ENCODE measurements at regions not wholly inside any gene's neighbourhood (a gene's known extent, or its start where the extent isn't known, plus 50 kb on each side); places are given as distances from the start of the nearest gene placed in this dataset.

DNA sequence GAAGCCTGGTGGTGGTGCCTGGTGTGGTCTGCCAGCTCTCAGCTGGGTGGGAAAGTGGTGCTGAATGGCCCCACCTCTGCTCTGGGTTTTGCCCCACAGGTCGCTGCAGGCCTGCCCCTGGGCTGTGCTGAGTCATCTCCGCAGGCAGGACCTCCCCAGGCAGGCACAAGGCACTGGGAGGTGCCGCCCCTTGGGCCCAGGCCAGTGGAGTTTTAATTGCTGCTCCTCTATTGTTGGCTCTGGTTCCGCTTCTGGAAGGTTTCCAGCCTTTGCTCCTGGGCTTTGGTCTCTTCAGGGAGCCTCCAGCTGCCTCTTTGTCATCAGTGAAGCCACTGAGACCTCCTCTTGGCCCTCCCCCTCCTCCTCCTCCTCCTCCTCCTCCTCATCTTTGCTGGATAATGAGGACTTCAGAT, 180.3 kb upstream of the GRB10 start:
- Mint-ChIP-seq H3K27ac (no peak overlapping the region), H3K36me3 (ENCODE audit: low read depth) (no peaks in the 10 kb centered on the region), H3K4me3 (no peak overlapping the region), H3K4me1 (ENCODE audit: low read depth) (no peaks in the 10 kb centered on the region), H3K9me3 (peaks cover 12% of the 10 kb centered on the region), H3K27me3 (ENCODE audit: low read depth) (peaks cover 3% of the 10 kb centered on the region)
- no peak for DNase-seq (ENCODE audit: low spot score)

DNA sequence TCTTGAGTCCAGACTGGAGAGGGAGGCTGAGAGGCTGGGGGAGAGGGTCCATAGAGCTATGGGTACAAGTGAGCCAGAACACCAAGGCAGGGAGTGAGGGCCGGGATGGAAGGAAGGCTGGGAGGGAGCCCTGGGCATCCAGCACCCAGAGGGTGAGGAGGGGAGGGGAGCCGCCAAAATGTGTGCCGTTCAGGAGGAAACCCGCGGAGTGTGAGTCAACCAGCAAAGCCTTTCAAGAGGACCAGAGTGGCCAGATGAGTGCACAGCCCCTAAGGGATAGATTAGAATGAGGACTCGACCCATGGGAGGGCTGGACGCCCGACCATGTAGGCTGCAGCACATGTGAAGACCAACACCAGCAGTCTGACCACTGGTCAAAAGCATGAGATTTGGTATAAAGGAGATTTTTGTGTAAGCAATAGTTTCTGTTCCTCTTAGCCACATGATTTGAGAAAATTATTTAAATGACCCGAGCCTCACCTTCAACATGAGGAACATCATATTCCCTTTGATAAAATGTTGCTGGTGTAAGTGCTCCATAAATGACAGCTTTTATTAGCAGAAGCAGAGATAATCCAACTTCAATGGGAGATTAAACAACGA, 179.7 kb upstream of the GRB10 start:
- no peak overlapping the region for H3K4me3 Mint-ChIP-seq
- H3K27me3 Mint-ChIP-seq (ENCODE audit: low read depth) = peaks cover 6% of the 10 kb centered on the region

DNA sequence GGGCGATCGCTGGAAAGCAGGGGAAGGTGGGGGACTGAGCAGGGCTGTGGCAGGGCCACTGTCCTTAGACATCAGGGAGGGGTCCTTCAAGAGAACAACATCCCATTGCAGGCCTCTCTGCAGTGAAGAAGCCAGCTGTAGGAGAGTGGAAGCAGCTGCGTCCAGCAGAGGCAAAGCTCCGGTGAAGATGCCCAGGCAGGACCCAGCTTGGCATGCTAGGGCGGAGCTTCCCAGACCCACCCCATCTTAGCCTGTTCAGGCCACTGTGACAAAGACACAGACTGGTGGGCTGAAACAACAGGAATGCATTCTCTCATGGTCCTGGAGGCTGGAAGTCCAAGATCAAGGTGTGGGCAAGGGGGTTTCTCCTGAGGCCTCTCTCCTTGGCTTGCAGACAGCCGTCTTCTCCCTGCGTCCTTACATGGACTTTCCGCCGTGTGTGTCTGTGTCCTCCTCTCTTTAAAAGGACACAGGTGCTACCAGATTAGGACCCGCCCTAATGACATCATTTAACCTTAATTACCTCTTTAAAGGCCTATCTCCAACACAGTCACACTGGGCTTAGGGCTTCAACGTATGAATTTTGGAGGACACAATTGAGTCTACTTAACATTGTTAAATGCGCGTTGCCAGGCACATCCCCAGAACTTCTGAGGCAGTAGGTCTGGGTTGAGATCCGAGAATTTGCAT, 178.1 kb upstream of the GRB10 start:
- Mint-ChIP-seq H3K27ac (no peak overlapping the region), H3K9me3 (no peaks in the 10 kb centered on the region), H3K27me3 (ENCODE audit: low read depth) (peaks cover 4% of the 10 kb centered on the region), H3K4me3 (no peak overlapping the region), H3K4me1 (ENCODE audit: low read depth) (no peaks in the 10 kb centered on the region), H3K36me3 (ENCODE audit: low read depth) (no peaks in the 10 kb centered on the region)
- no peak for DNase-seq (ENCODE audit: low spot score)

More for the DNA sequence above, 179.7 kb upstream of the GRB10 start:
- no peak for DNase-seq (ENCODE audit: low spot score)
- Mint-ChIP-seq H3K4me1 (ENCODE audit: low read depth) (no peaks in the 10 kb centered on the region), H3K36me3 (ENCODE audit: low read depth) (no peaks in the 10 kb centered on the region), H3K27ac (no peak overlapping the region), H3K9me3 (peaks cover 7% of the 10 kb centered on the region)

DNA sequence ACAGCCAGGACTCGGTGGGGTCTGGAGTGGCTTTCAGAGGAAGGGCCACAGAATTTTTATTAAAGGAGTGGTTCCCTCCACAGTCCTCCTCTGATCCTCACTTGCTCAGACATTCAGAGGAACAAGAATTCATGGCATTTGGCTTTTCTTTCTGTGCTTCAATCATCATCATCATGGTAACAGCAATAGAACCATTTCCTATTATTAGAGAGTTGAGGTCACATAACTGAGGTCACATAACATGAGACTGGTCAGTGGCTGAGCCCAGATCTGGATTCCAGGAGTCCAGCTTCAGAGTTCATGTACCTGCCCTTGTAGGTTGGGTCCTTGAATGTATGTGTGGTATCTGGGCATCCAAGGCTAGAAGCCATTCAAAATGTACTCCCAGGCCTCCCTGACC, 177.3 kb upstream of the GRB10 start:
- DNase-seq (ENCODE audit: low spot score) = no peak

DNA sequence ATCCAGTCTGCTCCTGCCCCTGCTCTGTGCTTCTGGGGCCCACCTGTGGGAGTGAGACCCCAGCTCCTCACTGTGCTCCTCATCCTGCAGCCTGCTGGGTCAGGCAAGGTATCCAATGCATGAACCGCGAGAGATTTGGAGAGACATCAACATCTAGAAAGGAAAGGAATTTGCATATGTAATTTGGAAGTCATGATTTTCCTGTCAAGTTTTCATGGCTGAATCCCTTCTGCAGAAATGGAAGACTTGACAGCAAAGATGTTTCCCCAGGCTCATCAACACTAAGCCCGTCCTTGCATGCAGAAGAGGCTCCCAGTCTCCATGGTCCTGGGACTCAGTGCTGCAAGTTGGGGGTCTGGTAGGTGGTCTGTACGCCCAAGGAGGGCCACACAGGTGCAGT, 176.9 kb upstream of the GRB10 start:
- H3K4me1 Mint-ChIP-seq (ENCODE audit: low read depth) = no peaks in the 10 kb centered on the region
- H3K9me3 Mint-ChIP-seq = no peaks in the 10 kb centered on the region
- H3K27ac Mint-ChIP-seq = no peak overlapping the region
- H3K27me3 Mint-ChIP-seq (ENCODE audit: low read depth) = peaks cover 4% of the 10 kb centered on the region
- H3K36me3 Mint-ChIP-seq (ENCODE audit: low read depth) = no peaks in the 10 kb centered on the region
- no peak for DNase-seq (ENCODE audit: low spot score)
- no peak overlapping the region for H3K4me3 Mint-ChIP-seq

More for the DNA sequence above, 177.3 kb upstream of the GRB10 start:
- H3K27ac Mint-ChIP-seq = no peak overlapping the region
- H3K4me1 Mint-ChIP-seq (ENCODE audit: low read depth) = no peaks in the 10 kb centered on the region
- H3K36me3 Mint-ChIP-seq (ENCODE audit: low read depth) = no peaks in the 10 kb centered on the region
- H3K27me3 Mint-ChIP-seq (ENCODE audit: low read depth) = peaks cover 4% of the 10 kb centered on the region
- no peaks in the 10 kb centered on the region for H3K9me3 Mint-ChIP-seq
- H3K4me3 Mint-ChIP-seq = no peak overlapping the region

DNA sequence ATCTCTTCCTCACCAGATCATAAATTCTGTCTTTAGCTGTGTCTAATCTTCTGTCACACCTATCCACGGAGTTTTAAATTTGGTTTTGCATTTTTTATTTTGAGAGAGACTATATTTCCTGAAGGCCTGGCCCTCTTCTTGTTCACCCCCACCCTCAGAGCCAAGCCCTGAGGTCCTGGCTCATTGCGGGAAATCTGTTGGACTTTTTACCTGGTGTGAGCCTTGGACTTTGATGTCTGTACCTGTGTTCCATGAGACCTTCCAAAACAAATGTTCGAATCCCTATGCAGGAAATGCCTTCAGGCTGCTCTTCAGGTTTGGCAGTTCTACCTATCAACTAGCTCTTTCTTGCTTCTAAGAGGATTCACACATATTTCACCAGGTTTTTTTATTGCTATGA, 175.2 kb upstream of the GRB10 start:
- no peak overlapping the region for H3K4me3 Mint-ChIP-seq

DNA sequence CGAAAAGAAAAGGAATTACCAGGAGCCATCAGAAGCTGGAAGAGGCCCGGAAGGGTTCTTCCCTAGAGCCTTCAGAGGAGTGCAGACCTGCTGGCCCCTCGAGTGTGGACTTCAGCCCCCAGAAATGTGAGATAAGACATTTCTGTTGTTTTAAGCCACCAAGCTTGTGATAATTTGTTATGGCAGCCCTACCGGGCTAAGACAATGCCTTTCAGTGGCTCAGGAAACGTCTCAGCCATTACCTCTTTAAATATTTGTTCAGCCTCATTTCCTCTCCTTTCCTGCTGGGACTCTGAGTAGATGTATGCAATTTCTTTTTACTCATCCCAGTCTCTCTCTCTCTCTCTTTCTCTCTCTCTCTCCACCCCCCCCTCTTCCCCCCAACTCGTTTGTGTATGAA, 174.7 kb upstream of the GRB10 start:
- DNase-seq (ENCODE audit: low spot score) = no peak
- peaks cover 3% of the 10 kb centered on the region for H3K4me1 Mint-ChIP-seq (ENCODE audit: low read depth)
- H3K27me3 Mint-ChIP-seq (ENCODE audit: low read depth) = peaks cover 4% of the 10 kb centered on the region
- no peaks in the 10 kb centered on the region for H3K9me3 Mint-ChIP-seq
- H3K27ac Mint-ChIP-seq = no peak overlapping the region
- no peak overlapping the region for H3K4me3 Mint-ChIP-seq
- H3K36me3 Mint-ChIP-seq (ENCODE audit: low read depth) = no peaks in the 10 kb centered on the region

More for the DNA sequence above, 175.2 kb upstream of the GRB10 start:
- H3K27ac Mint-ChIP-seq = no peak overlapping the region
- peaks cover 3% of the 10 kb centered on the region for H3K4me1 Mint-ChIP-seq (ENCODE audit: low read depth)
- no peak for DNase-seq (ENCODE audit: low spot score)
- H3K27me3 Mint-ChIP-seq (ENCODE audit: low read depth) = peaks cover 4% of the 10 kb centered on the region
- H3K9me3 Mint-ChIP-seq = no peaks in the 10 kb centered on the region
- H3K36me3 Mint-ChIP-seq (ENCODE audit: low read depth) = no peaks in the 10 kb centered on the region

DNA sequence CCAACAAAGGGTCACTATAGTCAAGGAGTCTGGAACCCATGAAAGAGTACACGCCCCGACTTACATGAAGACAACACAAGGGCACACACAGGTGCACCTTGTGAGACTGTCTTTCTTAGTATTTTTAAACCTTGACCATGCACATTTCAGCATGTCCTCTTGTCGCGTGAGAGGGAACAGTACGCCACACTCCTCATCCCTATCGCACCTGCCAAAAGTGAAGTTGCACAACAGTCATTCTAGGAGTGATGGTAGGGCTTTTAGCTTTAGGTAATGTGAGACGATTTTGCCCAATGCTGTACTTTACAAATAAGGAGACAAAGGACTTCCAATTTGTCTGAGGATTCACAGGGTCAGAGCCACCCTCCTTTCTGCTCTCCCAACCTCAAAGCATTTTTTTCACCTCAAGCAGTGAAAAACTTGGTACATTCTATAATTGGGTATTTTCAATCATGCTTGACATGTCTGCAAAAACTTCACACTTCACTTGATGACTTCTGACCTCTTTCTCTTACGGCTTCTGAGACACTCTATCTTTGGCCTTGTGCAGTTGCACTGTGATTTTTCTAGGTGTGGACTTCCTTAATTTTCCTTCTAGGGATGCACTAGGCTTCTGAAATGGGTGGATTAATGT, 173.9 kb upstream of the GRB10 start:
- Mint-ChIP-seq H3K27me3 (ENCODE audit: low read depth) (peaks cover 4% of the 10 kb centered on the region), H3K36me3 (ENCODE audit: low read depth) (no peaks in the 10 kb centered on the region), H3K4me1 (ENCODE audit: low read depth) (peaks cover 3% of the 10 kb centered on the region), H3K9me3 (no peaks in the 10 kb centered on the region), H3K4me3 (no peak overlapping the region), H3K27ac (no peak overlapping the region)
- no peak for DNase-seq (ENCODE audit: low spot score)

DNA sequence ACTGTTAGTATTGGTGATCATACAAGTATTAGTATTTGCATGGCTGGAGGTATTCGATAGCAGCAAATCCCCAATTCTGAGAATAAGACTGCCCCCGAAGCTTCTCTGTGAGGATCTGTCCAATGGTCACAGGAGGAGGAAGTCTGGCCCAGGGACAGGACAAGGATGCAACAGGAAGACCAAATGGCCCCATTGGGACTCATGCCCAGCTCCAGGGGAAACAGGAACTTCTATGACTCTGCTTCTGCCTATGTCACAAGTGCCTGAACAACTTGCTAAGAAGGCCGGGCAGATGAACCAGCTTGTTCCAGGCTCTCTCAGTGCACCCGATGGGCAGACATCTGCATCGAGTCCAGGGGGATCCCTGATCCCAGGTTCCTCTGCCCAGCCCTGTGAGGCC, 172.0 kb upstream of the GRB10 start:
- DNase-seq (ENCODE audit: low spot score) = no peak
- Mint-ChIP-seq H3K9me3 (no peaks in the 10 kb centered on the region), H3K27me3 (ENCODE audit: low read depth) (peaks cover 6% of the 10 kb centered on the region), H3K4me3 (no peak overlapping the region), H3K4me1 (ENCODE audit: low read depth) (peaks cover 3% of the 10 kb centered on the region), H3K36me3 (ENCODE audit: low read depth) (no peaks in the 10 kb centered on the region), H3K27ac (no peak overlapping the region)

DNA sequence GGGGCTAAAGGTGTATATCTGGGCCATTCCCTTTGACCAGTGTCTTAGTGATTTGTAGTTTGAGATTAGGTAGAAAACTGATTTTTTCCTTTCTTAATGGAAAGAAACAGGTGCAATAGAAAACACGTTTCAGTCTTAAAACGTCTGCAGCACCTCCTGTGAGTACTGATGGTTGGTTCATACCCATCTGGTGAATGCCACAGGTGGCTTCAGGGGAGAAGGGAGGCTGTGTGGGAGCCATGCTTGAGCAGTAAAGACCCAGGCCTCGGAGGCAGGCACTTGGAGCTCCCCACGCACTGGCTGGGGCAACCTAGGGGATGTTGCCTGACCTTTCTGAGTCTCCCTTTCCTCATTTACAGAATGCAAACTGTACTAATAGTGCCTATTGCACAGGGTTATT, 171.5 kb upstream of the GRB10 start:
- no peak for DNase-seq (ENCODE audit: low spot score)
- Mint-ChIP-seq H3K4me3 (no peak overlapping the region), H3K36me3 (ENCODE audit: low read depth) (no peaks in the 10 kb centered on the region), H3K27ac (no peak overlapping the region), H3K27me3 (ENCODE audit: low read depth) (peaks cover 9% of the 10 kb centered on the region), H3K4me1 (ENCODE audit: low read depth) (peaks cover 3% of the 10 kb centered on the region), H3K9me3 (no peaks in the 10 kb centered on the region)

DNA sequence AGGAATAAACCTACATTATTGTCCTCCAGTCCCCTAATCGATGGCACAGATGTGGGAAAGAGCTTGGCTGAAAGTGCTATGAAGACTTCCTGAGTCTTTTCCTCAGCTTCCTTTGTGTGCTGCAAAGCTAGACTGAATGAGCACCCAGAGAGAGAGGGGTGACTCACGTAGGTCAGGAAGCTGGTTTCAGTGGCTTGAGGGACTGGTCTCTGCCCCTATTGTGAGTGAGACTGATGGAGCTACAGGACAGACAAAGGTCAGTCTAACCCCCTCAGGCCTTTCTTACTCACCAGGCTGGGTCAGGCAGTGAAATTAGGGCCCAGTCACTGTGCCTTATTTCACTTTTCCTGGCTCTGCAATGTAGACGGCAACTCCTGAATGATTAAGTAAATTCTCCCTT, 171.1 kb upstream of the GRB10 start:
- H3K4me3 Mint-ChIP-seq = no peak overlapping the region
- no peaks in the 10 kb centered on the region for H3K9me3 Mint-ChIP-seq
- H3K4me1 Mint-ChIP-seq (ENCODE audit: low read depth) = peaks cover 3% of the 10 kb centered on the region
- DNase-seq (ENCODE audit: low spot score) = no peak
- peaks cover 12% of the 10 kb centered on the region for H3K27me3 Mint-ChIP-seq (ENCODE audit: low read depth)
- H3K36me3 Mint-ChIP-seq (ENCODE audit: low read depth) = no peaks in the 10 kb centered on the region
- no peak overlapping the region for H3K27ac Mint-ChIP-seq

DNA sequence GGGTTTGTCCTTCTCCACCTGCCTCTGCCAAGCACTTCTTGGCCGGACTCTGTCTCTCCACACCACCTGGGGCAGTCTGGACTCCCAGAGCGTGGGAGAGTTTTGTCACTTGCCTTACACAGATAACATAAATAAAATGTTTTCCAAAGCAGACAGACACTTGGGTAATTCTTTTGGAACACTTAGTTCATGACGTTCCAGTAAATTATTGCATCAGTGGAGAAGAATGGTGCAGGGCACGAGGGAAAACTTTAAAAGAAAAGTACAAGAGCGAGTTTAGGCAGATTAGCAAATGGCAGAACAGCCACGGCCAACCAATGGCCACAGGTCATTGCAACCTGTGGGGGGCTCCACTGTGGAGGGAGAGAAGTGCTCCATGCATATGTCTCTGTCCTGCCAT, 170.6 kb upstream of the GRB10 start:
- Mint-ChIP-seq H3K27ac (no peak overlapping the region), H3K9me3 (no peaks in the 10 kb centered on the region), H3K4me1 (ENCODE audit: low read depth) (peaks cover 3% of the 10 kb centered on the region), H3K4me3 (no peak overlapping the region), H3K27me3 (ENCODE audit: low read depth) (peaks cover 14% of the 10 kb centered on the region), H3K36me3 (ENCODE audit: low read depth) (no peaks in the 10 kb centered on the region)
- no peak for DNase-seq (ENCODE audit: low spot score)

DNA sequence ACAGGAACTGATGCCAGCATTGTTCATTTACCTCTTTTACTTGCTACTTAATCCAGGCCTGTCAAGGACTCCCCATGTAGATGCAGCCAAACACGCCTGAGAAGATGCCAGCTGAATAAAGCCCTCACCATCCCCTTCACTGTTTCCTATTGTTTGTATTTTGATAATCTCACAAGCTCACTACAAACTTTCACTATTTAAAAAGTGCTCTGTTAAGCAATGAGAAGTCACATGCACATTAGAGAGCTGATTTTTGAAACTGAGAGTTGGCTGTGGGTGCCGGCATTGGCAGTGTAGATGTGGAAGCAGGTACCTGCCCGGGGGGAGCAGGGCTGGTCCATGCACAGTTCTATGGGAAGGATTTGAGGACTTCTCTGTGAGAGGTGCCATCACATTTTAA, 169.8 kb upstream of the GRB10 start:
- H3K27me3 Mint-ChIP-seq (ENCODE audit: low read depth) = peaks cover 13% of the 10 kb centered on the region
- H3K4me1 Mint-ChIP-seq (ENCODE audit: low read depth) = peaks cover 3% of the 10 kb centered on the region
- H3K4me3 Mint-ChIP-seq = no peak overlapping the region
- H3K9me3 Mint-ChIP-seq = no peaks in the 10 kb centered on the region
- DNase-seq (ENCODE audit: low spot score) = no peak
- H3K36me3 Mint-ChIP-seq (ENCODE audit: low read depth) = no peaks in the 10 kb centered on the region
- no peak overlapping the region for H3K27ac Mint-ChIP-seq

DNA sequence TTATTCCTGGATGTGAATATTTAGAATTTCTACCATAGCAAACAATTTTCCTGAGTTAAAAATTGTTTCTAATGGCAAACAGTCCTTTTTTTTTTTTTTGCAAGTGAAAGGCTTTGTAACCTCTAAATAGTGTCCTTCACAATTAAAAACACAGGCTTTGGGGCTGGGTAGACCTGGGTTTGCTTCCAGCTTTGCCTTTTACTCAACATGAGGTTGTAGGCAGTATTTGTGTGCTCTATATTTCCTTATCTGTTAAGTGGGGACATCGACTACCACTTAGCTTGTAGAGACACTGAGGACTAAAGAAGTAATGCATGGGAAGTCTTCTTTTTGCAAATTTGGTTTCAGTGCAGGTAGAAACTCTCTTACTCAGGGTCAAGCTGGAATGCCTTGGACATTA, 169.4 kb upstream of the GRB10 start:
- H3K27me3 Mint-ChIP-seq (ENCODE audit: low read depth) = peaks cover 13% of the 10 kb centered on the region
- no peaks in the 10 kb centered on the region for H3K36me3 Mint-ChIP-seq (ENCODE audit: low read depth)
- no peak for DNase-seq (ENCODE audit: low spot score)

More for the DNA sequence above, 169.4 kb upstream of the GRB10 start:
- Mint-ChIP-seq H3K27ac (no peak overlapping the region), H3K4me1 (ENCODE audit: low read depth) (peaks cover 3% of the 10 kb centered on the region), H3K9me3 (no peaks in the 10 kb centered on the region), H3K4me3 (no peak overlapping the region)
